Esophagus squamous epithelium (tissue), 4 donors: ENCODE measurements at regions not wholly inside any gene's neighbourhood (a gene's known extent, or its start where the extent isn't known, plus 50 kb on each side); places are given as distances from the start of the nearest gene placed in this dataset.

Experiments used
- POLR2A ChIP-seq, 4 donors: fragments of 450-650 bp; IDR thresholded peaks; one replicate each; pipeline ENCODE4 v1.6.1; 2017; ENCODE audit warnings: antibody characterized with exemption in 4 of 4, mild to moderate bottlenecking in 4 of 4, moderate library complexity in 3 of 4
- TF ChIP-seq, protein P1 (sequence below), 6 experiments: fragments of 450-650 bp in 4 of 6; fragments of 200-600 bp in 2 of 6; sonication (generic) in 2 of 6; IDR thresholded peaks; one replicate each; pipeline ENCODE4 v1.5.1; 2016 to 2019; ENCODE audit warnings: antibody characterized with exemption in 6 of 6, mild to moderate bottlenecking in 4 of 6, moderate library complexity in 4 of 6

DNA sequence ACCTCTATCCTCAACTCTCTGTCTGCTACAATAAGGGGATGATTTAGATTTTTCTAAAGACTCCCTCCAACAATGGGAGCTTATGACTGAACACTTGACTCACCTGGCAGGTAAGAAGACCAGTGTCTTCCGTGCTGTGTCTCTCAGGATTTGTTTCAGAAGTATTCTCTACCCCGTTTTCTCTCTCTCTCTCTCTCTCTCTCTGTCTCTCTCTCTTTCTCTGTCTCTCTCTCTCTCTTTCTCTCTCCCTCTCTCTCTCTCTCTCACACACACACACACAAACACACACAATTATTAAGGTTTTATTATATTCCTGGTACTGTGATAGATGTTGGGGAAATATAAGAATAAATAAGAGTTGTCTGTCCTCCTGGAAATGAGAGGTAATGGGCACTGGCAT lies 263.9 kb downstream of the TOX3 start:
- TF ChIP-seq, protein P1, sequence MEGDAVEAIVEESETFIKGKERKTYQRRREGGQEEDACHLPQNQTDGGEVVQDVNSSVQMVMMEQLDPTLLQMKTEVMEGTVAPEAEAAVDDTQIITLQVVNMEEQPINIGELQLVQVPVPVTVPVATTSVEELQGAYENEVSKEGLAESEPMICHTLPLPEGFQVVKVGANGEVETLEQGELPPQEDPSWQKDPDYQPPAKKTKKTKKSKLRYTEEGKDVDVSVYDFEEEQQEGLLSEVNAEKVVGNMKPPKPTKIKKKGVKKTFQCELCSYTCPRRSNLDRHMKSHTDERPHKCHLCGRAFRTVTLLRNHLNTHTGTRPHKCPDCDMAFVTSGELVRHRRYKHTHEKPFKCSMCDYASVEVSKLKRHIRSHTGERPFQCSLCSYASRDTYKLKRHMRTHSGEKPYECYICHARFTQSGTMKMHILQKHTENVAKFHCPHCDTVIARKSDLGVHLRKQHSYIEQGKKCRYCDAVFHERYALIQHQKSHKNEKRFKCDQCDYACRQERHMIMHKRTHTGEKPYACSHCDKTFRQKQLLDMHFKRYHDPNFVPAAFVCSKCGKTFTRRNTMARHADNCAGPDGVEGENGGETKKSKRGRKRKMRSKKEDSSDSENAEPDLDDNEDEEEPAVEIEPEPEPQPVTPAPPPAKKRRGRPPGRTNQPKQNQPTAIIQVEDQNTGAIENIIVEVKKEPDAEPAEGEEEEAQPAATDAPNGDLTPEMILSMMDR (IDR thresholded peaks at IDR 0.05), result no peak
- TF ChIP-seq POLR2A (IDR thresholded peaks at IDR 0.05), result no peak
